ENCODE measurements at regions not wholly inside any gene's neighbourhood (a gene's known extent, or its start where the extent isn't known, plus 50 kb on each side); places are given as distances from the start of the nearest gene placed in this dataset.

DNA sequence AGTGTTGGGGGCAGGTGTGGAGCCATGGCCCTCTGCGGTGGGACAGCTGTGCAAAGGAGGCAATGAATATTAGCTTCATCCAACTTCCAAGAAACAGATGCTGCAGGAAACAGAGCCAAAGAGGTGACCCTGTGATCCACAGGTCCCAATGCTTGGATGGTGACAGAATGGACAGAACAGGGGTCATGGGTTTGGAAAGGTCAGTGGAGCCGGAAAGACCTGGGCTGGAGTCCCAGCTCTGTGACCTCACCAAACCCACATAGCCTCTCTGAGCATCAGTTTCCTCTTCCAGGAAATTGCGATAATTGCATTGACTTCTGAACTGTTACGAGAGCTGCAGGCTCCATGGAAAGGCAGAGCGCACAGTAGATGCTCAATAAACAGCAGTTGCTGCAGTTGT is 110.2 kb upstream of the GSC start:
- TF ChIP-seq CTCF (IDR thresholded peaks at IDR 0.05; ENCODE audit: low read depth, low read length): no peak
- no peak for DNase-seq (ENCODE audit: extremely low read depth, low read depth)

GRCh38 chr14:94879537-94879936 is 109.6 kb upstream of the GSC start:
- no peak for DNase-seq (ENCODE audit: extremely low read depth, low read depth)
- TF ChIP-seq CTCF (IDR thresholded peaks at IDR 0.05; ENCODE audit: low read depth, low read length): no peak

DNA sequence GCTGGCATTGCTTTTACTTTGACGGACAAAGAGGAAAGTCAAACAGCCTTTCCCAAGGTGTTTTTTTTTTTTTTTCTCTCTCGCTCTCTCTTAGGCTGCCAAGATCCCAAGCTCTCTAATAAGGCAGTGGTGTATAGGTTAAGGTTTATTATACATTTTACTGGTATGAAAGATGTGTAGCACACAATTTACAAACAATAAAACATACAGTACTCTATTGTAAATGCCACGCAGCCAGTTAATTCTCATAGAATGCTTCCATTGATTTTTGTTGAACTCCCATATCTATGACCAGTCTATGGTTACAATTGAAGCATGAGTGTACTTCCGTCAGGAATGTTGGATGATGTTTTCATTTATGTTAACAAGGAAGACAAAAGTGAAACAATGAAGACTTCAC is 106.4 kb upstream of the GSC start:
- DNase-seq (ENCODE audit: extremely low read depth, low read depth): no peak
- TF ChIP-seq CTCF (IDR thresholded peaks at IDR 0.05; ENCODE audit: low read depth, low read length): no peak

DNA sequence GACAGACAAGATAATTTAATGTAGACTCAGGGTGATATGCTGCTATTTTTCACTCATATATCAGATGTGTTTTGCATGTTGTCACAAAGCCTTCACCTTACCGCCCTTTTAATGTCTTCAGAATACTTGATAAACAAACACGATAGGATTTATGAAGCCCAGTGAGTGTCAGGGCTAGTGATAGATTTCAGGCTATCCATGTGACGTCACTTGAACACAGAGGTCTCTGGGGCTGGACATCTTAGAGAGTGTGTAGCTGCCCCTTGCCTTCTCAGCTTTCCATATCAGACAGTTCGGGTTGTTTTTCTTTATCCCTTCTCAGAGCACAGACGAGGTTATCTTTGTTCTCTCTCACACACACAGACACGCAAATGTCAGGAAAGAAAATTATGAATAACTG is 105.3 kb upstream of the GSC start:
- no peak for DNase-seq (ENCODE audit: extremely low read depth, low read depth)
- no peak for TF ChIP-seq CTCF (IDR thresholded peaks at IDR 0.05; ENCODE audit: low read depth, low read length)

GRCh38 chr14:94868772-94869072 is 98.8 kb upstream of the GSC start:
- no peak for DNase-seq (ENCODE audit: extremely low read depth, low read depth)

DNA sequence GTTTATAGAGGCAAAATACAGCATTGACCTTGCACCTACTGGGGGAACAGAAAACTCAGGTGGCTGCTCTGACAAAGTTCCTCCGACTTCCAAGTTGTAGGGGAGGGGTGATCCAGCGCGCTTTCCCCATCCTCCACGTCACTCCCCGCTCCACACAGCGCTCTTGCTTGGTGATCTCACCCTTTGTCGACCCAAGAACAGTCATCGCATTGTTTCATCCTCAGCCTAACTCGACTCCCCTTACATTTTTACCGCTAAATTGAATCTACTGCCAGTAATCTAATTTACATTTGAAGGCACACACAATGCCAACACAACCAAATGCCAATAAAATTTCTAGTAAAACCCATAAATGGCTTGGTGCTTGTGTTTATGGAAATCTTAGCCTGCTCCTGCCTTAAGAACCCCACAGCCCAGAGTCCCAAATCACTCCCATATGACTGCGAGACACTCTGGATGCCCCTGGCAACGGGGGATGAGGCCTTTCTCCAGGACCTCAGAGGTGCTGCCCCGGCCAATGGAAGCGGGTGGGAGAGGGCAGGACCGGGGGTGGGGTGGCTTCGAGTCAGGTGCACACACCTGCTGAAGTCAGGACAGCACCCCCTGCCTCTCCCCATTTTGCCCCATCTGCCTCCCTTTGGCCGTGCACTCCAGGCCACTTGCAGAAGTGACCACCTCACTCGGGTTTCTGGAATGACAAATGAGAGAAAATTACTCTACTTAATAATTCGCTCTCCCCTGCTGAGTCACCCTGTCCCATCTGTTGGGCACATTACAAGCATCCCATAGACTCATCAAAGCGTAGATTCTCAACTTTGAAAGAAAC is 98.2 kb upstream of the GSC start:
- no peak for TF ChIP-seq CTCF (IDR thresholded peaks at IDR 0.05; ENCODE audit: low read depth, low read length)
- DNase-seq (ENCODE audit: extremely low read depth, low read depth): no peak

More at GRCh38 chr14:94868772-94869072, 98.8 kb upstream of the GSC start:
- no peak for TF ChIP-seq CTCF (IDR thresholded peaks at IDR 0.05; ENCODE audit: low read depth, low read length)

GRCh38 chr14:94867209-94867608 is 97.3 kb upstream of the GSC start:
- TF ChIP-seq CTCF (IDR thresholded peaks at IDR 0.05; ENCODE audit: low read depth, low read length): no peak
- no peak for DNase-seq (ENCODE audit: extremely low read depth, low read depth)
